GM12865 (cell line): ENCODE measurements at regions not wholly inside any gene's neighbourhood (a gene's known extent, or its start where the extent isn't known, plus 50 kb on each side); places are given as distances from the start of the nearest gene placed in this dataset.
"Not testable (repeated sequence)": the region's sequence is repeated elsewhere in the genome, so short reads cannot be mapped to it uniquely, and the experiment has no call there.

ENCODE experiments used
- DNase-seq: peaks from one replicate; pipeline ENCODE4 v3.0.0; 2010; ENCODE audit warnings: low read depth
- H3K4me3 ChIP-seq: 2 replicates; pipeline ENCODE4 v1.5.1; 2011; ENCODE audit warnings: mild to moderate bottlenecking, low read depth, low read length, control low read depth
- TF ChIP-seq, protein P1 (sequence below): IDR thresholded peaks from 2 replicates; pipeline ENCODE4 v1.5.1; 2011; ENCODE audit warnings: low read length, control low read depth, low read depth, inconsistent platforms; ENCODE audit not compliant: insufficient read depth; ENCODE audit errors: missing control alignments

DNA sequence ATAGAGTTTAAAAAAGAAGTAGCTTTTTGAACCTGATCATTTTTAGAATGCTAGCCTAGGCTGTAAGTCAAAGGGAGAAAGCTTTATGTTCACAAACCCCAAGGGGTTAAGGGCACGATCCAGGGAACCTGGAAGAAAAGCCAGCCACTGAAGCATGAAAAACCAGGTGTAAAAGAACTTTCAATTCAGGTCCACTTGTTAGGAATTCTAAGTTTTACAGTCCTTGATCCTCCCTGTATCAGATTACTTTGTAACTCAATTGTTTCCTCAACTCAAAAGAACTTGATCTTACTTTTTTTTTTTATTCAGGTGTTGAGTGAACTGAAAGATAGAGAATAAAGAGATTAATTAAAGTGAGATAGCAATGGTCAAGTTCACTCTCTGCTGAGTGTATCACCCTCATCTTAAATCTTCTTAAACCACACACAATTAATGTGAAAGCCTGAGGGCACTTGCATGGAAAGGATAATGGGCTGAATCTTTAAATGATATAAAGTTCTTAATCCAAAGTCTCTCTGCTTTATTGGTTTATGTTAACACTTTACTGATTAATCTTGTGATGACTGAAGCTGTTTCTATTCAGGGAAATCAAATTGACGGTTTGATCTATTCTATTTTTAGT lies 672.2 kb upstream of the LRRN3 start:
- no peak overlapping the region for H3K4me3 ChIP-seq
- TF ChIP-seq, protein P1, sequence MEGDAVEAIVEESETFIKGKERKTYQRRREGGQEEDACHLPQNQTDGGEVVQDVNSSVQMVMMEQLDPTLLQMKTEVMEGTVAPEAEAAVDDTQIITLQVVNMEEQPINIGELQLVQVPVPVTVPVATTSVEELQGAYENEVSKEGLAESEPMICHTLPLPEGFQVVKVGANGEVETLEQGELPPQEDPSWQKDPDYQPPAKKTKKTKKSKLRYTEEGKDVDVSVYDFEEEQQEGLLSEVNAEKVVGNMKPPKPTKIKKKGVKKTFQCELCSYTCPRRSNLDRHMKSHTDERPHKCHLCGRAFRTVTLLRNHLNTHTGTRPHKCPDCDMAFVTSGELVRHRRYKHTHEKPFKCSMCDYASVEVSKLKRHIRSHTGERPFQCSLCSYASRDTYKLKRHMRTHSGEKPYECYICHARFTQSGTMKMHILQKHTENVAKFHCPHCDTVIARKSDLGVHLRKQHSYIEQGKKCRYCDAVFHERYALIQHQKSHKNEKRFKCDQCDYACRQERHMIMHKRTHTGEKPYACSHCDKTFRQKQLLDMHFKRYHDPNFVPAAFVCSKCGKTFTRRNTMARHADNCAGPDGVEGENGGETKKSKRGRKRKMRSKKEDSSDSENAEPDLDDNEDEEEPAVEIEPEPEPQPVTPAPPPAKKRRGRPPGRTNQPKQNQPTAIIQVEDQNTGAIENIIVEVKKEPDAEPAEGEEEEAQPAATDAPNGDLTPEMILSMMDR: no peak
- DNase-seq: no peak

DNA sequence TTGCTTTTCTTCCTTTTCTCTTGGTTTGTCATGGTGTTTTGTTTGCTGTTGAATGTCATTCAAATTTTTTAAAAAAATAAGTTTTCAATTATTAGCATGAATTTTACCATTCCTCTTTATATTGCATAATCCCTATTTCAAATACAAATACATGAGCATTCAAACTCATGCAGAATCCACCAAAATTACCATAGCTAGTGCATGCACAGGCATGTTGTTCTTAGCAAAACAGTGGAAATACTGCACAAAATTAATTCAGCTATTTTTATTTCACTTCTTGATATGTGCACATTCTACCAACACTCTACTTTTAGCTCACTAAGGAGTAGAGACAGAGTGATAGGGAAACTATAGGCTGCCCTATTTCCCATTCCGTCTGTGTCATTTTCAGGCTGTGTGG lies 670.1 kb upstream of the LRRN3 start:
- H3K4me3 ChIP-seq: no peak overlapping the region
- no peak for DNase-seq
- TF ChIP-seq, protein P1: no peak

DNA sequence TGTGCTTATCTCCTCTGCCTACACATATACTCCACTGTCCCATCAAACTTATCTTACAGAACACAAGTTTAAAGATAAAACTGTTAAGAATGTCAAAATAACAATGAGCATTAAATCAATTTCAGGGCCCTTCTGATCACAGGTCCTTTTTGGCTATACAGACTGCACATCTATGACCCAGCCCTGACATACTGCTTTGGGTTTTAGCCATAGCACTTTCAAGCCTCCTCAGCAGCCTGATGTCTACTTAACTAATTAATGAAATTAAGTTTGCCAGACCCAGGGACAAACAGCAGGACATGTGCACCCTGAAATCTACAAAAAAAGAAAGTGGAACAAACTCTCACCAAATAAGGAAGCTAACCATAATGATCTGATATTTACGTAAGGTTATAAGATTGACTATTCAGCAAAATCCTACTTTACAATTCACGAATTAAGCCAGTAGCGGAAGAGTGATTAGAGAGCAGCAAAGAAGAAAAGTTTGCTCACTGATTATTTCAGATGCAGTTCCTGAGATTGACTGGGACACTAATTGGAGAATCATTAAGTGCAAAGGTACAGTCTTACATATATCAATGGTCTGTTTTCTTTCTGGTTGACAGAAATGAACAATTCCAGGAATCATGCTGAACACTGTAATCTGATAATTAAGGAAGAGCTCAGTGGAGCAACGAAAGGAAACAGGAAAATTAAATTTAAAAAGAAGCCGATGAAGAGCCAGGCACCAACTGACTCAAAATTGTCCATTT lies 669.3 kb upstream of the LRRN3 start:
- TF ChIP-seq, protein P1: no peak
- no peak for DNase-seq
- H3K4me3 ChIP-seq: no peak overlapping the region

DNA sequence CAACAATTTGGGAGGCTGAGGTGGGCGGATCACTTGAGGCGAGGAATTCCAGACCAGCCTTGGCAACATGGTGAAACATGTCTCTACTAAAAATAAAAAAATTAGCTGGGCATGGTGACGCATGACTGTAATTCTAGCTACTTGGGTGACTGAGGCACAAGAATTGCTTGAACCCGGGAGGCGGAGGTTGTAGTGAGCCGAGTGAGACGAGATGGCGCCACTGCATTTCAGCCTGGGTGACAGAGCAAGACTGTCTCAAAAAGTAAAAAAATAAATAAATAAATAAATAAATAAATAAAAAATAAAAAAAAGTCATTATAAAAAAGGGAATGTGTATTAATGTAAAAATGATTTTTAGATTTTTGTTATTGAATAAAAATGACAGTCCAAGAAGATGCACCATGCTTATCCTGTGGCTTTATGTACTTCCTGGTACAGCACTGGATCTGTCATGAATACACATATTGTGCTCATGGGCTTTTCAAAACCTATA lies 658.8 kb upstream of the LRRN3 start:
- TF ChIP-seq, protein P1: no peak
- no peak overlapping the region for H3K4me3 ChIP-seq
- DNase-seq: no peak

DNA sequence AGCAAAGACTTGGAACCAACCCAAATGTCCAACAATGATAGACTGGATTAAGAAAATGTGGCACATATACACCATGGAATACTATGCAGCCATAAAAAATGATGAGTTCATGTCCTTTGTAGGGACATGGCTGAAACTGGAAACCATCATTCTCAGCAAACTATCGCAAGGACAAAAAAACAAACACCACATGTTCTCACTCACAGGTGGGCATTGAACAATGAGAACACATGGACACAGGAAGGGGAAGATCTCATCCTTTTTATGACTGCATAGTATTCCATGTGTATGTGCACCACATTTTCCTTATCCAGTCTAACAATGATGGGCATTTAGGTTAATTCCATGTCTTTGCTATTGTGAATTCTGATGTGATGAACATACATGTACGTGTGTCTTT lies 652.0 kb upstream of the LRRN3 start:
- not testable (repeated sequence) for DNase-seq, H3K4me3 ChIP-seq

DNA sequence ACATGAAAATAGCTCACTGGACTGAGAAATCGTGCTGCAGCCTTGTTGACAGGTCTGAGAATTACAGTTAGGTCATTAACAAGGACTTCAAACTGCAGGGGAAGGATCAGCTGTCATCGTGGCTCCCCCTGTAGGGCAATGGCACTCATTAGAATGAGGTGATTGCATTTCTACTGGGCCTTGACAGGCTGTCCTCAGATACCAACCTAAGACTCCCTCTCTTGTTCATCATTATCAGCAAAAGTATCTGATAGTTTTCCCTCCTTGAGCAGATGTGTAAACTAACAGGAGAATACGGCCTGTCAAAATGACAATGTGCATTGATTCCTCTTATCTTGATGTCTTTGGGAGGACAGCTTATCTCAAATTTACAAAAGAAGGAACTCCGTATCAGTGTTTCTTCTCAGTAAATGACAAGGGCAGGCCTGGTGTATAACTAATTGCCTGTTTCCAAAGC lies 648.5 kb upstream of the LRRN3 start:
- H3K4me3 ChIP-seq: no peak overlapping the region
- DNase-seq: peak; percentile 49
- TF ChIP-seq, protein P1: peak; percentile 56

DNA sequence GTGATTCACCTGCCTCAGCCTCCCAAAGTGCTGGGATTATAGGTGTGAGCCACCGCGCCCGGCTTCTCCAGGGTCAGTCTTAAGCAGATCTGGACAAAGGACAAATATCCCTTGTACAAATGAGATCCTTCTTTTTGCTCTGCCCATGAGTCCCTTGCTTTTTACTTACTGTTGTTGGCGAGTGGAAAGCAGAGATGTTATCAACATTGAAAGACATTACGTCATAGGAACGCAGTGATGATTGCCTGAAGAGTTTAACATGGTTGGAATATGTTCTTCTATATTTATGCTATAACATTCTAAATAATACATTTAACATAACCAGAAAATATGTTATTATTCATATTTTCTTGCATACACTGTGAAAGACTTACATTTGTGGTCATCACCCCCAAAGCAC lies 644.3 kb upstream of the LRRN3 start:
- no peak overlapping the region for H3K4me3 ChIP-seq
- no peak for DNase-seq
- TF ChIP-seq, protein P1: no peak
